ENCODE measurements at regions not wholly inside any gene's neighbourhood (a gene's known extent, or its start where the extent isn't known, plus 50 kb on each side); places are given as distances from the start of the nearest gene placed in this dataset.

- H3K27me3 ChIP-seq: no peaks in the 10 kb centered on the region
- TF ChIP-seq POLR2AphosphoS5 (IDR thresholded peaks at IDR 0.05): no peak
- ATAC-seq (ENCODE audit: low FRiP score in 2 of 2) (no peak), DNase-seq (no peak)
- H3K4me1 ChIP-seq: no peaks in the 10 kb centered on the region
- no peak overlapping the region for H3K27ac ChIP-seq
- no peak overlapping the region for H3K4me3 ChIP-seq
- H3K9me3 ChIP-seq: no peaks in the 10 kb centered on the region
- WGBS, 2 donors: 97% methylated on average over 5 of the region's 5 CpGs
- no peaks in the 10 kb centered on the region for H3K36me3 ChIP-seq
Observed at GRCh38 chr2:53584986-53585385, 182.6 kb upstream of the CHAC2 start.

GRCh38 chr2:53583583-53583982 lies 184.0 kb upstream of the CHAC2 start:
- 65 to 66% methylated on average over 3 of the region's 3 CpGs for WGBS, 2 donors
- ATAC-seq (ENCODE audit: low FRiP score in 2 of 2) (no peak), DNase-seq (no peak)
- Histone ChIP-seq H3K4me1 (no peaks in the 10 kb centered on the region), H3K36me3 (no peaks in the 10 kb centered on the region), H3K9me3 (no peaks in the 10 kb centered on the region), H3K27me3 (no peaks in the 10 kb centered on the region), H3K27ac (no peak overlapping the region), H3K4me3 (no peak overlapping the region)
- TF ChIP-seq EP300 (IDR thresholded peaks at IDR 0.05) (no peak), POLR2A (IDR thresholded peaks at IDR 0.05) (no peak), CTCF (IDR thresholded peaks at IDR 0.05) (no peak), POLR2AphosphoS5 (IDR thresholded peaks at IDR 0.05) (no peak)

- TF ChIP-seq CTCF (IDR thresholded peaks at IDR 0.05) (no peak), POLR2AphosphoS5 (IDR thresholded peaks at IDR 0.05) (no peak), EP300 (IDR thresholded peaks at IDR 0.05) (no peak), POLR2A (IDR thresholded peaks at IDR 0.05) (no peak)
- Histone ChIP-seq H3K27me3 (no peaks in the 10 kb centered on the region), H3K4me1 (no peaks in the 10 kb centered on the region), H3K27ac (no peak overlapping the region), H3K36me3 (no peaks in the 10 kb centered on the region), H3K4me3 (no peak overlapping the region), H3K9me3 (no peaks in the 10 kb centered on the region)
- DNase-seq (no peak), ATAC-seq (ENCODE audit: low FRiP score in 2 of 2) (no peak)
- WGBS, 2 donors: 46 to 65% methylated on average over 2 of the region's 2 CpGs
Observed at GRCh38 chr2:53582556-53582955, 185.0 kb upstream of the CHAC2 start.

- Histone ChIP-seq H3K27ac (no peak overlapping the region), H3K27me3 (no peaks in the 10 kb centered on the region), H3K4me3 (no peak overlapping the region), H3K4me1 (no peaks in the 10 kb centered on the region), H3K36me3 (no peaks in the 10 kb centered on the region), H3K9me3 (no peaks in the 10 kb centered on the region)
- DNase-seq (no peak), ATAC-seq (ENCODE audit: low FRiP score in 2 of 2) (no peak)
- TF ChIP-seq CTCF (IDR thresholded peaks at IDR 0.05) (no peak), EP300 (IDR thresholded peaks at IDR 0.05) (no peak), POLR2A (IDR thresholded peaks at IDR 0.05) (no peak), POLR2AphosphoS5 (IDR thresholded peaks at IDR 0.05) (no peak)
- WGBS, 2 donors: 49 to 50% methylated on average over 3 of the region's 3 CpGs
Observed at GRCh38 chr2:53576166-53576565, 191.4 kb upstream of the CHAC2 start.

- H3K4me1 ChIP-seq: no peaks in the 10 kb centered on the region
- H3K27me3 ChIP-seq: no peaks in the 10 kb centered on the region
- no peak overlapping the region for H3K27ac ChIP-seq
- DNase-seq (no peak), ATAC-seq (ENCODE audit: low FRiP score in 2 of 2) (no peak)
- 74% methylated on average over 6 of the region's 6 CpGs for WGBS, 2 donors
- no peaks in the 10 kb centered on the region for H3K36me3 ChIP-seq
- TF ChIP-seq CTCF (IDR thresholded peaks at IDR 0.05): no peak
- no peak for TF ChIP-seq POLR2A (IDR thresholded peaks at IDR 0.05)
- TF ChIP-seq EP300 (IDR thresholded peaks at IDR 0.05): no peak
- no peak for TF ChIP-seq POLR2AphosphoS5 (IDR thresholded peaks at IDR 0.05)
- H3K9me3 ChIP-seq: no peaks in the 10 kb centered on the region
- H3K4me3 ChIP-seq: no peak overlapping the region
Observed at GRCh38 chr2:53575721-53576124, 191.9 kb upstream of the CHAC2 start.
